ENCODE measurements at regions not wholly inside any gene's neighbourhood (a gene's known extent, or its start where the extent isn't known, plus 50 kb on each side); places are given as distances from the start of the nearest gene placed in this dataset.

DNA sequence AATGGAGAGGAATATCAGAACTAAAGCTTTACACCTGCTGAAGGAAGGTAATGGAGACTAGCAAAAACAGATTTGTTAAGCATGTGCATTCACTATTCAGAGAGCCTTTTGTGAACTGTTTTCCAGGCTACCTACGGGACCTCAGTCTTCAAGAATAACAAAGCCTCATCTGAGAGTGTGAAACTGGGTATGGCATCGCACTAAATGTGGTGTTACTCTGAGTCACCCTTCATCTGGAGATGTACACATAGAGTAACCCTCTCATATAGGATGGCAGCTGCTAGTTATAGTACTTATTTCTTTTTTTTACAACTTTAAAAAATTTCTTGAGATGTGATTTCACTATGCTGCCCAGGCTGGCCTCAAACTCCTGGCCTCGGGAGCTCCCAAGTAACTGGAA is 306.8 kb downstream of the ZNF608 start:
- no peak for TF ChIP-seq CTCF (IDR thresholded peaks at IDR 0.05 in 8 of 11, conservative IDR thresholded peaks at IDR 0.05 in 3 of 11)
- TF ChIP-seq POLR2AphosphoS5 (IDR thresholded peaks at IDR 0.05): no peak

All from spleen (tissue), 7 donors.